H4 (cell line): ENCODE measurements at regions not wholly inside any gene's neighbourhood (a gene's known extent, or its start where the extent isn't known, plus 50 kb on each side); places are given as distances from the start of the nearest gene placed in this dataset.
"Not testable (repeated sequence)": the region's sequence is repeated elsewhere in the genome, so short reads cannot be mapped to it uniquely, and the experiment has no call there.

ENCODE experiments used
- DNase-seq: peaks from one replicate; pipeline ENCODE4 v3.0.0-alpha.2; 2015; ENCODE audit warnings: low spot score

DNA sequence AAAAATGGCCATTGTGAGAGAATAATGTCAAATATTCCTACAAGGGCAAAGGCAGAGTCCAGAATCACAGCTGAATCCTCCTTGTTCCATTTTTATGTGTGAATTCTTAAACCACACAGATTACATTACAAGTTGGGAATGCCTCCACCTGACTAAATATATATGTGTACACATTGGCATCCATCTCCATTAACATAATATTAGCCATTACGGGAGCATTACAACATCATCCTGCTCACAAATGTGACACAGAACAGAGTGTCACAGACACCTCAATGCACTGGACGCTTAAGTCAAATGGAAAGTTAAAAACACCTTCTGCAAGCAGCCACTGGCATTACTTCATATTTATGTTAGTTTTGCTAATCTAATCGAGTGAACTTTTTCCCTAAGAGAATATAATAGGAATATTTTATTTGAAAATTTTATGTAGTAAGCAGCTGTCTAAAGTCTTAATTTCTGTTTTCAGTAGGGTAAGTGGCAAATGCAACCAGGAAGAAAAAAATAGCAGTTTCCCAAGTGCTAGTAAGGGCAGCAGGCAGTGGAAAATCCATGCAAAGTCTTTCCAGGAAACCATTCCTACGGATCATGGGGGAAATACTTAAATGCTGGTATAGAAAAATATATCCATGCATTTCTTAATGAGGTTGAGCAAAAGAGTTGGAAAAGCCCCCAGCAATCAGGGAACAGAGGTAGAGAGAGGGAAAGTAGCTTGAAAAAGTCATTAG is 255.6 kb downstream of the OSR1 start:
- DNase-seq = no peak

DNA sequence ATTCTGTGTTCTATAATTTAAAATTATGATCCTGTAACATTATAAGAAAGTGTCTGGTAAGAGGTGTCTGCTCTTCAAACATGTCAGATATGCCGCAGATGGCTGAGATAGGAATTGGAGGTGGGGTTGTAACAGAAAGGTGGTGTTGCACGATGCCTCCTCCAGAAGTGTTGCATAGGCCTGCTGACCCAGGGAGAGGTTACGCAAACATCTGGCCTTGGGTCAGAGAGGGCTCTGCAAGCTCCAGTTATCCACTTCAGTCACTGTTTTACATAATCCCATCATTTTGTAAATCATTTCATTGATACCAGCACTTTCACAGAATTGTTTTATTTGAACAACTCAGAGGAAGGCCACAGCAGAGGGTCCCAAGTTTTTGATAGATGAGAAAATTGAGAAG is 256.5 kb downstream of the OSR1 start:
- no peak for DNase-seq

DNA sequence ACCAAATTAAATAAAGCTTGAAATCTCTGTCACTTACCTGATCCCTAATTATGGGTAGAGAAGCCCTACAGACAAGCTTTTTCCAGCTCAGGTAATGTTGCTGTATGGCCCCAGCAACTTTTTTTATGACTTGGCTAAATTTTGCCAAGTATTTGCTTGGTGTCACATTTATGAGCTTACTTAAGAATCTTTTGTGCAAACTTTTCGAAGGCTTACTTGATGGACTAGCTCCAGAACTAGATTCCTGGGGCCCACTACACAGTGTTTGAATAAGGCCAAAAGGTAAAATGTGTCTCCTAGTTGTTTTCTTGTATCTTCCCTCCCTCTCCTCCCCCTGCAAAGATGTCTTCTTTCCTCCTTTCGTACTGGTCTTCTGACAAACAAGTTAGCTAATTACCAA is 257.9 kb downstream of the OSR1 start:
- no peak for DNase-seq

DNA sequence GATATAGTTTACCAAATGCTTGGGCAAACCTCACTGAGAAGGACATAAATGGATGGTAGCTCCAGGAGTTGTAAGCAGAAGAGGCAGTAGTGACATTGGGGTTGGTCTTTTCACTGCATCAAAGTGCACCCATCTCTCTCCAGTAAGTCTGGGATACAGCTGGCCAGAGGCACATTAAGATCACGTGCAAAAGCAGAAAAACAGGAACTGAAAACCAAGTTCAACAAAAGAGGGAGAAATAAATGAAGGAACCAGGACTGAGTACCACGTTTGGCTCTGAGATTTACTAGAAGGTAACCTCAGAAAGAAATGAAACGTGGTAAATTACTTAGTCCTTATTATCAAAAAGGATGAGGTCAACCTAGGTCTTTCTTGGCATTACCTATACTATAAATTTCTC is 259.2 kb downstream of the OSR1 start:
- DNase-seq = no peak

- no peak for DNase-seq
These were observed 259.8 kb downstream of the OSR1 start for GRCh38 chr2:19098467-19099160.

DNA sequence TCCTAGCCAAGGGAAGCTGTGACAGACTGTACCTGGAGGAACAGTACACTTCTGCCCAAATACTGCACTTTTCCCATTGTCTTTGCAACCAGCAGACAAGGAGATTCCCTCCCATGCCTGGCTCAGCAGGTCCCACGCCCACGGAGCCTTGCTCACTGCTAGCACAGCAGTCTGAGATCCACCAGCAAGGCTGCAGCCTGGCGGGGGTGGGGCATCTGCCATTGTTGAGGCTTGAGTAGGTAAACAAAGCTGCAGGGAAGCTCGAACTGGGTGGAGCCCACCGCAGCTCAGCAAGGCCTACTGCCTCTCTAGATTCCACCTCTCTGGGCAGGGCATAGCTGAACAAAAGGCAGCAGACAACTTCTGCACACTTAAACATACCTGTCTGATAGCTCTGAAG is 268.9 kb downstream of the OSR1 start:
- DNase-seq = not testable (repeated sequence)

DNA sequence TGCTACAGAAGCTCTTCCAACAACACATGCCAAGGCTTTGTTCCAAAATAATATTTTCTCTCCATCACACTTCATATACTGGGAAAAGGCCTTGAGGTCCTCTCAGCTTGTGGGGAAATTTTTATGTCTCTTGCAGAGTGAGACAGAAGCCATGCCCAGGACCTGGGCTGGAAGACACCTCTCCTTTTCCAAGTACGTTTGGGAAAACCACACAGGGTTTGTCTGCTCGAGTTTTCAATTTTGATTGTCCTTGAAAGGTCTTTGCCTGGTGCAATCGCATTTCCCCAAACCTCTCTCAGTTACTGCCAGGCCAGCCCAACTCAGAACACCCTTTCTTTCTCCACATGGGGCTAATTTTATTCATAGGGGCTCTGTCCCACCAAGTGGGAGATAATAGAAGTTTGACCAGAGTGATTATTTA is 272.2 kb downstream of the OSR1 start:
- DNase-seq = no peak

GRCh38 chr2:19078709-19079108 is 279.7 kb downstream of the OSR1 start:
- DNase-seq = no peak

DNA sequence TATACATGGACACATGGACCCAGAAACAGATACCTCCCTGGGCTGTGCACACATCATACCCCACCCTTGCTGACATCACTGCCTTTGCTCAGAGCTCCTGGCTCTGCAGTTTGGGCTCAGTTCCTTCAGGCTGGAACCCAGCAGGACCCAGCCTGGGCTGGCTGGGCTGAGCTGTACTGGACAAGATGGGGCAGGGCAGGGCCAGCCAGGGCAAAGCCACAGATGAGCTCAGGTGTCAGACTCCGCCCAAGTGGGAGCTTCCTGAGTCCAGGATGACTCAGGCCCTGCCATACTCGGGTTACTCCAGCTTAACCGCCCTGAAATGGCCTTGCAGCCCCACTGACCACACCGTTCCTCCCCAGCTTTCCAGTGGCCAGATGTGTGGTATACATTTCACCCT is 284.9 kb downstream of the OSR1 start:
- peak; percentile 70 for DNase-seq

DNA sequence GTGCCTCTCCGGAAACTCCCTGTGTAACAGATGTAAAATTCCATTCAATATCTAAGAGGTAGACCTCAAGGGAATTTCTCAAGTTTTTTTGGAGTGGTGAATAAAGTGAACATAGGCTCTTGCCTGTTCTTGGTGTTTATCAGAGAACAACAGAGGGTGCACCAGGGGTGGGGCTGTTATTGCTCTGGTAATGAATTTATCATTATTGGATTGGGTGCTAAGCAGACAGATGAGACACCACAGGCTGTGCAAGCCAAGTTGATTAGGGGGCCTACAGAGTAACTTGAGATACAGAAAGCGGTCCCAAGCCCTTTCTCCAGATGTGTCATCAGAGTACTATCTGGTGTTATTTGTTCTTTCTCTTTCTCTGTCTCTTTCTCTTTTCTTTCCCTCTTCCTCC is 286.3 kb downstream of the OSR1 start:
- no peak for DNase-seq

DNA sequence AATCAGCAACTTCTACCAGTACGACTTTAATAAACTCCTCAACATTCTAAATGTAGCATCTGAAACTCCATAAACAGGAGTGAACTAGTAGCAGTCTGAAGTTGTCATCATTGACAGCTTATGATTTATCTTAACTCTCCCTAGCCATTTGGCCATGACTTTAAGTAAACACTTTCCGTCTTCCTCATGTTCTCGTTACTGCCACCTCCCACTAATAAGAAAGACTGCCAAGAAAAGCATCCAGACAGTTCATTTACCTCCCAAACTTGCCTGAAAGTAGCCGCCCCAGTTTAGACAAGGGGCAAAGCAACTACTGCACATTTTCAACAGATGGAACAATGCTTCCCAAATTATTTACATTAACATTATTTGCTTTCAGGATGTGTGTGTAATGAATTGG is 287.5 kb downstream of the OSR1 start:
- DNase-seq = no peak

DNA sequence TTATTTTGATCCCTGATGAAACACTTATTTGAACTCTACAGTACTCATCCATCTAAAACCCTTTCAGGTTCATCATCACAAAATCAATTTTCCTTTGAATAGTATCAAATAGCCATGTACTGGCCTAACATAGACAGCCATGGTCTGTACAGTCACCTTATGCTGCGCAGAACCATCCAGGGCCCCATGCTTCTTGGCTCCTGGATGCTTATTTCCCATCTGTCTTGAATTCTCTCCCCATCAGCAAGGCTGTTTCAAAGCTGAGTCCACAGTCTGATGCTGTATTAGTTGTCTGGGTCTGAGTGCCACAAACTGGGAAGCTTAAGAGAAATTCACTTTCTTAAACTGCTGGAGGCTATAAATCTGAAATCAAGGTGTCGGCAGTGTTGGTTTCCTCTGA is 290.2 kb downstream of the OSR1 start:
- DNase-seq = no peak

DNA sequence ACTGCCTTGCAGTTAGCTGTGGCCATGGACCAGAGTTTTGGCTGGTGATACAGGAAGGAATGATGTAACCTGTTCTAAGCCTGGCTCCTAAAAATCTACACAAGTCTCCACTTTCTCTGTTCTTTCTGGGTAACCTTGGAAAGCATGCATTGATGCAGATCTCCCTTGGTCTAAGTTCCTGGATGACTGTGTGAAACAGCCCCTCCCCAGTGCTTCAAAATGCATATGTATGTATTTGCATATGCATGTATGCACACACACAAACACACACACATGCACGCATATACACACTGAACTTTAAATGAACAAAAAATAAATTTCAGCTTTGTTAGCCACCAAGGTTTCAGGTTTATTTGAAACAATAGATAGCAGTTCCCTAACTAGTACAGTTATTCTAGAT is 296.1 kb downstream of the OSR1 start:
- DNase-seq = no peak

DNA sequence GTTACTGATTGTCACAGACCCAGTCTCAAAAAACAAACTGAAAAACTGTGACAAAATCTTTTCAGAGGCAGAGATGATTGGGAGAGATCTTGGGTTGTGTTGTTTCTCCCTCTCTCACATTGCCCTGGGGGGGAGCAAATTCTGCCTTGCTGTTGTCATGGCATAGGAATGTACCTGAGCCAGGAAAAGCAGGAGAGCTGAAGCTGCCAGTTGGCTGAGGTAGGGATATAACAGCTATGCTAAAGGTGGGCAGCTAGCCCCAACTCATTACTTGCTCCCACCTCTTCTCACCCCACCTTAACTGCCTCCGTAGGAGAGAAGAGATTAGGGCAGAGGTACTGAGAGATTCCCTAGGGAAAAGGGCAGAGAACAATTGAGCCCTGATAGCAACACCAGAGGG is 299.3 kb downstream of the OSR1 start:
- no peak for DNase-seq

DNA sequence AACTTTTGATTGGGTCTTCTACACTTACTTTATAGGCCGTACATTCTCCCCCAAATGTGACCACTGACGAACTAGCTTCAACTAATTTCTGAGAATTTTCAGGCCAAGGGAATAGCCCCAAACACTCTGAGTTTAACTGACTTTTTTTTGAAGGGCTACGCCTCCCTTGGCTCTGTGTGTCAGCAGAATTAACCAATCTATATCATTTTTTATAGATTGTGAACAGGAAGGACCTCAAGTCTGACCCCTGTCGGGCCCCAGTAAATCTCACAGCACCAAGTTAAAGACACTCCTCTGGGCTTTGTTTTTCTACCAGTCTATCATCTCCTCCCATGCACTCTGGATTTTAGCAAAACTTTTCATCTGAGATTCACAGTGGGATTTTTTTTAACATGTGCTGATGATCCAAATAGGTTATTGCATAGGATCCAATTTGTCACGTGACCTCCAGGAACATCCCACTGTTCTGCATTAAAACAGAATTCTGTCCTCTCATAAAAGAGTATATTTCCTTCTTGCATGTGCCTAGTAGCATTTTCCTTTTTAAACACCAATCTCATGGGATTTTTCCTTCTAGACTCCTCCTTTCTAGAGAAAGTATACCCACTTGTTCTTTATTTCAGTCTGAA is 307.1 kb downstream of the OSR1 start:
- no peak for DNase-seq

- no peak for DNase-seq
These were observed 308.1 kb downstream of the OSR1 start for GRCh38 chr2:19050354-19050753.

DNA sequence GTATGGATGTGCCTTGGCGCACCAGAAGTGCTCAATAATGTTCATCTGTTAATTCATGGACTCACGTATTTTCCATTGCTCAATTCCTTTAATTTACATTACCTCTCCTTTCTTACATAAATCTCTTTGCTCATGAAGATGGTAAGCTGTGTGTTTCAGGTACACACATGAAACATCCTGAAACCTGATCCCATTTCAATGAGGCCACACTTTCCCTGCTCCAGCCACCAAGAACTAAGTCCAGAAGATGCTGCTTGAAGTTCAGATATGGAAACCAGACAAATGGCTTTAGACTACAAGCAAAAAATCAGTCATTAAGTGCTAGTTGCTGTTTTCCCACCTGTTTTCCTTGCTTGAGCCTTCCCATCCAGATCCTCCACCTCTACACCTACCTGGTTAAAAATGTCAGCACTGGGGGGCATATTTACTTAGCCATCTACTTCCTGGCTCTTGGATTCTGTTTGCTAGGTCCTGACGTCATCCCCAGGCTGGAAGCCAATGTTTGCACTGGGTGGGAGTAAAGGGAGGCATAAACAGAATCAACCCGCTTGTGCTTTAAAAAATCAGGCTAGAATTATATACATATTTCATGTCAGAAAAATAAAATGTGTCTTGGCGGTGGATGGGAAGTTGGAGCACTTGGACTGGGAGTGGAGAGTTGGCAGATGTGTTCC is 309.7 kb downstream of the OSR1 start:
- peak; percentile 8 for DNase-seq

DNA sequence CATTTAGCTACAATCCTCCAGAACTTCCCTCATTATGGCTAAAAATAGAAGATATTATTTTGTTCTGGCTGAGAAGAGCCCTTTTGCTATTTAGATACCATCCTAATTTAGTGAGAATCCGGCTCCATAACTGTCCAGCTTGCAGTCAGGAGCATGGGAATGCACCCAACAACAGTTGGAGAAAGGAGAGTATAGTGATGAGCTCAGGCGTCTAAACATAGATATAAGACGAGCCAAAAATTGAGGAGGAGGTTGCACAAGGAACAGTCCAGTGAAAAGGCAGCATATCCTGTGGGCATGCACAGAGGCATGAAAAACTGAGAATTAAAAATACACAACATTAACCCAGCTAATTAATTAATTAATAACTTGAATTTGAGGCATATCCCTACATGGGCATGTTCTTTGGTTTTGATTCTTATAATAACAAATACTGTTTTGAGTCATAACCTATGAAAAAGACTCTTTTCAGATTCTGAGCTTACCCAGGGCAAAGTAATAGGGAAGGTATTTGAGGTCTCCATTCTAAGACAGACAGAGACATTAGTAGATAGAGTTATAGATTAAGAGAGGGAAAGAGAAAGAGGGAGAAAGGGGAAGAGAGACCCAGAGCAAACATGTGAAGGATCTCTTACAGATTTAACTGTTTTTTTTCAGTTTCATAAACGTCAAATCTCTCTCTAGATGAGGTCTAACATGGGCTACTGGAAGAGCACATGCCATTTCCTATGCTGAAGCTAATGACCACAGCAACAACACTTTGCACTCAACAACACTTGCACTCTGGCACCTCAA is 311.2 kb downstream of the OSR1 start:
- DNase-seq = no peak

DNA sequence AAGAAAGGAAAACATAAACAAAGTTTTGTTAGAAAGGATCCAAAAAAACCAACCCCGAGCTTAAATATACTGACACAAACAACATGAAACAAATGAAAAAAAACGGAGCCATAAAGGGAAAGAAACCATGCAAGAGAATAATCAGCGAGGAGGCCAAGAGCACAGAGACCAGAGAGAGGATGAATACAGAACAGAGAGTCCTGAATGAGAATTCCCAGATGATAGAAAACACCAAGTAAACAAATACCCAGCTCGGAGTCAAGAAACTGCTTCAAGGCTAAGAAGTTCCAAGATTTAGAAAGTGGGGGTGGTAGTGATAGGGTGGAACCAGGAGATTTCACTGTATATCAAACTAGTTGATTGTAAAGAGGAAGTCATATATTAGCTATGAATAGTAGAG is 313.3 kb downstream of the OSR1 start:
- DNase-seq = no peak

GRCh38 chr2:19043893-19044292 is 314.5 kb downstream of the OSR1 start:
- DNase-seq = no peak

DNA sequence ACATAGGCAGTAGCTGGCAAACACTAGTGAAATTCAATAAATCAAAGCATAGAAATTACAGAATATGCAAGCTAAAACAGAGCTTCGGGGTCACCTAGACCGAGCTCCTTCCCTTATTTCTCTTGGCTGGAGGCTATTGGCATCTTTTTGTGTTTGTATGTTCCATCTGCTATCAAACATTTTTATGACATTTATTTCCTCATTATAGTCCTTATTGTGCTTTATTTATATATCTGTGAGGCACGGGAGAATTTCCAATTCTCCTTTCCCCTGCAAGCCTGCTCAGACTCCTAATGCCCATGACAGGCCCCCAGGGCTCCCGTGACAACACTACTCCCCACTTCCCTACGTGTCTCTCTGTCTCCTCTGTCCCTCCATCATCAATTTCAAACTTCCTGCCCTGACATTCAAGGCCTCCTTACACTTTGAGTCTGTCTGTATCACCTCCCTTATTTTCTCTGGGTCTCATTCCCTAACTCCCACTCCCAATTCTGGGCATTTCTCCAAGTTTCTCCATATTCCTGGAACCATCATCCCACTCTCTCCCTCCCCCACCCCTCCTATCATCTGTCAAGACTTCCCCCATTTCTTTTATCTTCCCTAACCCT is 316.9 kb downstream of the OSR1 start:
- no peak for DNase-seq
